Mesenchymal stem cell (in vitro differentiated cells and primary cell): ENCODE measurements at regions not wholly inside any gene's neighbourhood (a gene's known extent, or its start where the extent isn't known, plus 50 kb on each side); places are given as distances from the start of the nearest gene placed in this dataset.
A peak's percentile ranks its signal among the peaks of the same experiment; 100 is the strongest.

Experiments
- DNase-seq: peaks from one replicate; pipeline ENCODE4 v3.0.0-alpha.2; 2013
- H2AFZ ChIP-seq: one replicate; pipeline ENCODE4 v1.6.1; 2013; ENCODE audit warnings: low read depth, mild to moderate bottlenecking, control low read depth, inconsistent platforms, low read length, moderate library complexity
- H2AK5ac ChIP-seq: 2 replicates; pipeline ENCODE4 v1.6.1; 2013; ENCODE audit warnings: low read length, moderate library complexity, mild to moderate bottlenecking, inconsistent platforms; ENCODE audit not compliant: severe bottlenecking
- H2BK120ac ChIP-seq: one replicate; pipeline ENCODE4 v1.6.1; 2013; ENCODE audit warnings: low read depth, mild to moderate bottlenecking, inconsistent platforms, low read length, moderate library complexity
- H2BK12ac ChIP-seq, 2 experiments: one replicate each; pipeline ENCODE4 v1.6.1; 2013; ENCODE audit warnings: inconsistent platforms in 2 of 2, low read length in 2 of 2, mild to moderate bottlenecking in 2 of 2, moderate library complexity in 2 of 2, control low read depth in 1 of 2
- H2BK15ac ChIP-seq: one replicate; pipeline ENCODE4 v1.6.1; 2013; ENCODE audit warnings: mild to moderate bottlenecking, low read depth, inconsistent platforms; ENCODE audit not compliant: poor library complexity, severe bottlenecking
- H2BK5ac ChIP-seq: 2 replicates; pipeline ENCODE4 v1.6.1; 2013; ENCODE audit warnings: low read depth, mild to moderate bottlenecking, low read length, control low read depth, inconsistent platforms; ENCODE audit not compliant: poor library complexity, severe bottlenecking
- H3K14ac ChIP-seq, 2 experiments: one replicate each; pipeline ENCODE4 v1.6.1; 2013; ENCODE audit warnings: inconsistent platforms in 2 of 2, low read length in 2 of 2, control low read depth in 1 of 2, mild to moderate bottlenecking in 1 of 2, moderate library complexity in 1 of 2
- H3K18ac ChIP-seq, 2 experiments: one replicate each; pipeline ENCODE4 v1.6.1; 2013; ENCODE audit warnings: inconsistent platforms in 2 of 2, low read length in 2 of 2, control low read depth in 1 of 2, low read depth in 1 of 2, mild to moderate bottlenecking in 1 of 2
- H3K23ac ChIP-seq, 2 experiments: one replicate each; pipeline ENCODE4 v1.6.1; 2013; ENCODE audit warnings: inconsistent platforms in 2 of 2, low read length in 2 of 2, mild to moderate bottlenecking in 2 of 2, moderate library complexity in 2 of 2, control low read depth in 1 of 2
- H3K27ac ChIP-seq: 2 replicates; pipeline ENCODE4 v1.5.1; 2013; ENCODE audit warnings: mild to moderate bottlenecking, moderate library complexity, low read length, control low read depth, inconsistent platforms; ENCODE audit not compliant: poor library complexity, severe bottlenecking
- H3K27me3 ChIP-seq, 2 experiments: 2 replicates each; pipeline versions ENCODE4 v1.6.1 to v1.7.0; 2013; ENCODE audit warnings: low read length in 2 of 2, mild to moderate bottlenecking in 2 of 2, moderate library complexity in 2 of 2, control low read depth in 1 of 2, inconsistent platforms in 1 of 2; ENCODE audit not compliant: control insufficient read depth in 1 of 2, insufficient read depth in 1 of 2
- H3K36me3 ChIP-seq, 2 experiments: 2 replicates each; pipeline versions ENCODE4 v1.6.1 to v1.7.0; 2013; ENCODE audit warnings: low read length in 2 of 2, control low read depth in 1 of 2, inconsistent platforms in 1 of 2, low read depth in 1 of 2, mild to moderate bottlenecking in 1 of 2; ENCODE audit not compliant: insufficient read depth in 2 of 2, control insufficient read depth in 1 of 2
- H3K4ac ChIP-seq, 2 experiments: one replicate each; pipeline ENCODE4 v1.6.1; 2013; ENCODE audit warnings: inconsistent platforms in 2 of 2, low read length in 2 of 2, mild to moderate bottlenecking in 2 of 2, moderate library complexity in 2 of 2, control low read depth in 1 of 2, low read depth in 1 of 2
- H3K4me1 ChIP-seq: 2 replicates; pipeline ENCODE4 v1.6.1; 2013; ENCODE audit warnings: low read depth, low read length, control low read depth; ENCODE audit not compliant: control insufficient read depth, insufficient read depth
- H3K4me2 ChIP-seq: 2 replicates; pipeline ENCODE4 v1.6.1; 2013; ENCODE audit warnings: low read length, mild to moderate bottlenecking, inconsistent platforms; ENCODE audit not compliant: poor library complexity, severe bottlenecking
- H3K4me3 ChIP-seq, 2 experiments: 2 replicates each; pipeline versions ENCODE4 v1.5.1 to v1.7.0; 2013; ENCODE audit warnings: low read length in 2 of 2, mild to moderate bottlenecking in 2 of 2, control low read depth in 1 of 2, low read depth in 1 of 2; ENCODE audit not compliant: insufficient read depth in 1 of 2
- H3K79me1 ChIP-seq: replicated peaks from 2 replicates; pipeline ENCODE4 v1.6.1; 2013; ENCODE audit warnings: mild to moderate bottlenecking, control low read depth, low read length, inconsistent platforms; ENCODE audit not compliant: poor library complexity, severe bottlenecking
- H3K9ac ChIP-seq: 2 replicates; pipeline ENCODE4 v1.7.0; 2013; ENCODE audit warnings: mild to moderate bottlenecking, low read length, moderate library complexity
- H3K9me3 ChIP-seq: 2 replicates; pipeline ENCODE4 v1.7.0; 2013; ENCODE audit warnings: mild to moderate bottlenecking, low read length; ENCODE audit not compliant: control insufficient read depth
- H4K8ac ChIP-seq: one replicate; pipeline ENCODE4 v1.6.1; 2013; ENCODE audit warnings: inconsistent platforms, mild to moderate bottlenecking, low read length, moderate library complexity
- H4K91ac ChIP-seq: one replicate; pipeline ENCODE4 v1.6.1; 2013; ENCODE audit warnings: mild to moderate bottlenecking, low read length, inconsistent platforms
- WGBS: methylation state at CpG from one replicate; pipeline ENCODE4 v1.1.7; 2013; ENCODE audit warnings: mixed read lengths; 5-methylcytosine and 5-hydroxymethylcytosine counted together

GRCh38 chr7:42627626-42628025, 284.2 kb downstream of the C7orf25 start:
- no peaks in the 10 kb centered on the region for H3K9me3 ChIP-seq
- no peak overlapping the region for H3K4ac ChIP-seq
- H3K14ac ChIP-seq, result no peak overlapping the region
- DNase-seq, result no peak
- H4K91ac ChIP-seq, result no peak overlapping the region
- no peak overlapping the region for H3K27ac ChIP-seq
- no peak overlapping the region for H2AFZ ChIP-seq
- H4K8ac ChIP-seq, result no peak overlapping the region
- H3K4me3 ChIP-seq, result no peak overlapping the region
- no peak overlapping the region for H3K9ac ChIP-seq
- no peak overlapping the region for H2BK5ac ChIP-seq
- no peak overlapping the region for H3K4me2 ChIP-seq
- H3K18ac ChIP-seq, result no peak overlapping the region
- no peaks in the 10 kb centered on the region for H3K4me1 ChIP-seq
- no peak overlapping the region for H2AK5ac ChIP-seq
- H3K36me3 ChIP-seq, result no peaks in the 10 kb centered on the region
- no peak overlapping the region for H2BK12ac ChIP-seq
- no peak overlapping the region for H2BK15ac ChIP-seq
- no peak overlapping the region for H3K23ac ChIP-seq
- no peaks in the 10 kb centered on the region for H3K79me1 ChIP-seq
- H2BK120ac ChIP-seq, result no peak overlapping the region
- H3K27me3 ChIP-seq, result peaks cover 0 to 5% of the 10 kb centered on the region in 2 experiments
- WGBS, result 50% methylated on average over 1 of the region's 3 CpGs

- H3K27me3 ChIP-seq, result peaks cover 0 to 5% of the 10 kb centered on the region in 2 experiments
- no peak overlapping the region for H3K4me2 ChIP-seq
- H3K9ac ChIP-seq, result no peak overlapping the region
- H2BK12ac ChIP-seq, result no peak overlapping the region
- no peak overlapping the region for H4K91ac ChIP-seq
- H3K4me3 ChIP-seq, result no peak overlapping the region
- no peak overlapping the region for H2BK15ac ChIP-seq
- H4K8ac ChIP-seq, result no peak overlapping the region
- no peak overlapping the region for H2BK5ac ChIP-seq
- peak overlapping the region in 1 of 2 experiments; percentile 19 for H3K14ac ChIP-seq
- no peak overlapping the region for H2BK120ac ChIP-seq
- no peak overlapping the region for H3K23ac ChIP-seq
- H3K36me3 ChIP-seq, result no peaks in the 10 kb centered on the region
- no peak for DNase-seq
- no peak overlapping the region for H3K4ac ChIP-seq
- no peak overlapping the region for H2AK5ac ChIP-seq
- no peak overlapping the region for H2AFZ ChIP-seq
- H3K79me1 ChIP-seq, result no peaks in the 10 kb centered on the region
- no peak overlapping the region for H3K27ac ChIP-seq
- 96% methylated on average over 2 of the region's 2 CpGs for WGBS
- no peaks in the 10 kb centered on the region for H3K4me1 ChIP-seq
- H3K9me3 ChIP-seq, result no peaks in the 10 kb centered on the region
- H3K18ac ChIP-seq, result peak overlapping the region in 1 of 2 experiments; percentile 23
These were observed 284.8 kb downstream of the C7orf25 start for GRCh38 chr7:42627101-42627500.

- WGBS, result 88% methylated on average over 4 of the region's 4 CpGs
These were observed 286.4 kb downstream of the C7orf25 start for GRCh38 chr7:42625421-42625820.

GRCh38 chr7:42624471-42624870, 287.4 kb downstream of the C7orf25 start:
- Histone ChIP-seq H3K9me3 (no peaks in the 10 kb centered on the region), H2BK120ac (no peak overlapping the region), H2AK5ac (no peak overlapping the region), H3K23ac (no peak overlapping the region), H3K4ac (no peak overlapping the region), H4K8ac (no peak overlapping the region), H3K27me3 (no peaks in the 10 kb centered on the region), H3K4me1 (no peaks in the 10 kb centered on the region), H3K4me3 (no peak overlapping the region), H4K91ac (no peak overlapping the region), H2BK5ac (no peak overlapping the region), H3K14ac (no peak overlapping the region), H3K79me1 (no peaks in the 10 kb centered on the region), H3K9ac (no peak overlapping the region), H3K36me3 (no peaks in the 10 kb centered on the region), H3K18ac (no peak overlapping the region), H2BK12ac (no peak overlapping the region), H3K27ac (no peak overlapping the region), H3K4me2 (no peak overlapping the region), H2AFZ (no peak overlapping the region), H2BK15ac (no peak overlapping the region)
- peak; percentile 39 for DNase-seq

More at GRCh38 chr7:42625421-42625820, 286.4 kb downstream of the C7orf25 start:
- Histone ChIP-seq H3K27ac (no peak overlapping the region), H3K27me3 (no peaks in the 10 kb centered on the region), H4K91ac (no peak overlapping the region), H3K79me1 (no peaks in the 10 kb centered on the region), H3K4me3 (no peak overlapping the region), H3K4ac (no peak overlapping the region), H2BK15ac (no peak overlapping the region), H3K4me1 (no peaks in the 10 kb centered on the region), H3K14ac (no peak overlapping the region), H3K23ac (no peak overlapping the region), H2AK5ac (no peak overlapping the region), H2BK5ac (no peak overlapping the region), H3K9me3 (no peaks in the 10 kb centered on the region), H3K4me2 (no peak overlapping the region), H2AFZ (no peak overlapping the region), H3K36me3 (no peaks in the 10 kb centered on the region), H2BK12ac (no peak overlapping the region), H2BK120ac (no peak overlapping the region), H4K8ac (no peak overlapping the region), H3K18ac (no peak overlapping the region), H3K9ac (no peak overlapping the region)
- no peak for DNase-seq
